Hepatocyte (in vitro differentiated cells): ENCODE measurements at regions not wholly inside any gene's neighbourhood (a gene's known extent, or its start where the extent isn't known, plus 50 kb on each side); places are given as distances from the start of the nearest gene placed in this dataset.

Source experiments
- DNase-seq: peaks from one replicate; pipeline ENCODE4 v3.0.0-alpha.2; 2016; ENCODE audit warnings: low spot score
- H2AFZ ChIP-seq: fragments of 200-600 bp; sonication (generic); 2 replicates; pipeline ENCODE4 v1.6.0; 2016; ENCODE audit warnings: antibody characterized with exemption, mild to moderate bottlenecking
- H3K27ac ChIP-seq: fragments of 200-600 bp; sonication (generic); 2 replicates; pipeline ENCODE4 v1.5.1; 2016; ENCODE audit warnings: mild to moderate bottlenecking
- H3K27me3 ChIP-seq: fragments of 200-600 bp; sonication (generic); 2 replicates; pipeline ENCODE4 v1.6.1; 2016
- H3K36me3 ChIP-seq: fragments of 200-600 bp; sonication (generic); replicated peaks from 2 replicates; pipeline ENCODE4 v1.5.1; 2016; ENCODE audit warnings: low read depth; ENCODE audit not compliant: insufficient read depth
- H3K4me1 ChIP-seq: fragments of 200-600 bp; sonication (generic); 2 replicates; pipeline ENCODE4 v1.5.1; 2016; ENCODE audit warnings: mild to moderate bottlenecking, moderate library complexity; ENCODE audit not compliant: insufficient read depth
- H3K4me2 ChIP-seq: fragments of 200-600 bp; sonication (generic); 2 replicates; pipeline ENCODE4 v1.6.0; 2016
- H3K4me3 ChIP-seq: fragments of 200-600 bp; sonication (generic); 2 replicates; pipeline ENCODE4 v1.5.1; 2016; ENCODE audit warnings: mild to moderate bottlenecking
- H3K79me2 ChIP-seq: fragments of 200-600 bp; sonication (generic); 2 replicates; pipeline ENCODE4 v1.6.0; 2017; ENCODE audit warnings: mild to moderate bottlenecking
- H3K9me2 ChIP-seq: fragments of 200-600 bp; sonication (generic); replicated peaks from 2 replicates; pipeline ENCODE4 v1.6.0; 2017; ENCODE audit warnings: mild to moderate bottlenecking; ENCODE audit not compliant: insufficient read depth
- H3K9me3 ChIP-seq: fragments of 200-600 bp; sonication (generic); 2 replicates; pipeline ENCODE4 v1.5.1; 2016; ENCODE audit warnings: low read depth, mild to moderate bottlenecking
- H4K20me1 ChIP-seq: fragments of 200-600 bp; sonication (generic); 2 replicates; pipeline ENCODE4 v1.6.0; 2016; ENCODE audit warnings: mild to moderate bottlenecking; ENCODE audit not compliant: insufficient read depth, poor library complexity, severe bottlenecking
- EZH2 ChIP-seq: fragments of 200-600 bp; sonication (generic); IDR thresholded peaks from 2 replicates; pipeline ENCODE4 v1.6.1; 2016; ENCODE audit warnings: antibody characterized with exemption, mild to moderate bottlenecking, borderline replicate concordance
- EZH2phosphoT487 ChIP-seq: fragments of 200-600 bp; sonication (generic); IDR thresholded peaks from one replicate; pipeline ENCODE4 v1.6.1; 2018; ENCODE audit warnings: antibody characterized with exemption, mild to moderate bottlenecking, low read depth, moderate library complexity; ENCODE audit not compliant: unreplicated experiment, severe bottlenecking
- WGBS: methylation state at CpG from one replicate; pipeline ENCODE4 v1.1.6; 2016; ENCODE audit warnings: low lambda C conversion rate; ENCODE audit errors: missing lambda C conversion rate; 5-methylcytosine and 5-hydroxymethylcytosine counted together
- TF ChIP-seq, protein P1 (sequence below): fragments of 200-600 bp; sonication (generic); IDR thresholded peaks from 2 replicates; pipeline ENCODE4 v1.5.1; 2016; ENCODE audit warnings: antibody characterized with exemption, mild to moderate bottlenecking; ENCODE audit not compliant: poor library complexity

DNA sequence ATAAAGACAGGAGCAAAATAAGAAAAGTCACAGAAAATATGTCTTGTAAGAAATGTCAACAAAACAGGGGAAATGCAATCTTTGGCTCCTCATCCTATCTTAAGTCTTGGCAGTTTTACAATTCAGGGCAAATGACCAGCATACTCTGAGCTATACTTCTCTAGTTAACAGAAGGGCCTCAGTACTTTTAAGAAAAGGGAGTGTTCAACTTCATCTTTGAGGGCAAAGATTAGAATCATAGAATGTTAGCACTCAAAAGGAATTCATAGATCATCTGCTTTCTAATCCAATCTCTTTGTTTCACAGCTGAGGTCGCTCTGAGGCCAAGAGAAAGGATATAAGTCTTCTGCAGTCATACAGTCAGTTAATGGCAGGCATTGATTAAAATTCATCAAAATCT is 174.0 kb upstream of the NT5C1B start:
- WGBS, result 51% methylated on average over 1 of the region's 1 CpG
- peak overlapping the region; percentile 14 for H3K4me2 ChIP-seq

DNA sequence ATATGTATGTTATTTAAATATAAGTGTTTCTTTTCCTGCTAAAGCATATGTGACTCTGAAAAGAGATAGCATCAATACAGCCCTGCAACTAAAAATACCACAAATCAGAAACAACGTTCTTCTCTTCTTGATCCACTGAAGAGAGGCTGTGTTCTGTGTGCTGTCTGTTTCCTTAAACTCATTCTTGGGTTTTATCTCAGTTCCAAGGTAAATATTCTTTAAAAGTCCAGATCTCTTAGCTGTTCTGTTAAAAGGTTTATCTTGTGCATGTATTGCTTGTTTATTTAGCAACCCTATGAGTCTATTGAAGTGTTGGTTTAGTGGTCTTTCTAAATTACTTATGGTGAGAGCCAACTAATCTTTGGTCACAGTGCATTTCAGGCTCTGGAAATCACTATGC is 173.3 kb upstream of the NT5C1B start:
- no peak for DNase-seq
- H3K4me2 ChIP-seq, result peak overlapping the region; percentile 14

More for the DNA sequence above, 174.0 kb upstream of the NT5C1B start:
- Histone ChIP-seq H3K27me3 (no peaks in the 10 kb centered on the region), H3K4me1 (peaks cover 10% of the 10 kb centered on the region), H3K79me2 (no peaks in the 10 kb centered on the region), H3K27ac (peak overlapping the region; percentile 5), H3K9me3 (no peaks in the 10 kb centered on the region), H2AFZ (no peak overlapping the region), H3K4me3 (no peak overlapping the region), H4K20me1 (no peaks in the 10 kb centered on the region), H3K9me2 (no peaks in the 10 kb centered on the region), H3K36me3 (no peaks in the 10 kb centered on the region)
- no peak for TF ChIP-seq EZH2
- TF ChIP-seq EZH2phosphoT487, result no peak
- no peak for DNase-seq

DNA sequence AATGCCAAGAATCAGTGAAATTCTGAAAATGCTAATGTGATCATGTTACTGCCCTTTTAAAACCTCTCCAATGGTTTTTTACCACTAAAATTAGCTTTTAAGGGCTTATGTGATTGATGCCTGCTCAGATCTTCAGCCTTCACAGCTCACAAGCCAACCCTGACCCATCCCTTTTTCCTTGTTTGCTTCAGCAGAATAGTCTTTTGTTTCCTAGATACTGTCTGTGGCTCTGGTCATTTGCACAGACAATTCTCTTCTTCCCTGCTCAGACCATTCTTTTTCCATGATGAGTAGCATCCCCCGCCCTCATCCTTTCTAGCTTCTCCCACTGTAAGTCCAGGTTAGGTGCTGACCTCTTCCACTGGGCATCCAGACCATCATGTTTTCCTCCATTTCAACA is 164.9 kb upstream of the NT5C1B start:
- TF ChIP-seq, protein P1, sequence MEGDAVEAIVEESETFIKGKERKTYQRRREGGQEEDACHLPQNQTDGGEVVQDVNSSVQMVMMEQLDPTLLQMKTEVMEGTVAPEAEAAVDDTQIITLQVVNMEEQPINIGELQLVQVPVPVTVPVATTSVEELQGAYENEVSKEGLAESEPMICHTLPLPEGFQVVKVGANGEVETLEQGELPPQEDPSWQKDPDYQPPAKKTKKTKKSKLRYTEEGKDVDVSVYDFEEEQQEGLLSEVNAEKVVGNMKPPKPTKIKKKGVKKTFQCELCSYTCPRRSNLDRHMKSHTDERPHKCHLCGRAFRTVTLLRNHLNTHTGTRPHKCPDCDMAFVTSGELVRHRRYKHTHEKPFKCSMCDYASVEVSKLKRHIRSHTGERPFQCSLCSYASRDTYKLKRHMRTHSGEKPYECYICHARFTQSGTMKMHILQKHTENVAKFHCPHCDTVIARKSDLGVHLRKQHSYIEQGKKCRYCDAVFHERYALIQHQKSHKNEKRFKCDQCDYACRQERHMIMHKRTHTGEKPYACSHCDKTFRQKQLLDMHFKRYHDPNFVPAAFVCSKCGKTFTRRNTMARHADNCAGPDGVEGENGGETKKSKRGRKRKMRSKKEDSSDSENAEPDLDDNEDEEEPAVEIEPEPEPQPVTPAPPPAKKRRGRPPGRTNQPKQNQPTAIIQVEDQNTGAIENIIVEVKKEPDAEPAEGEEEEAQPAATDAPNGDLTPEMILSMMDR, result no peak
- TF ChIP-seq EZH2 (no peak), EZH2phosphoT487 (no peak)

More for the DNA sequence above, 173.3 kb upstream of the NT5C1B start:
- Histone ChIP-seq H3K27ac (peak overlapping the region; percentile 5), H3K9me3 (no peaks in the 10 kb centered on the region), H3K36me3 (no peaks in the 10 kb centered on the region), H2AFZ (no peak overlapping the region), H4K20me1 (no peaks in the 10 kb centered on the region), H3K4me3 (no peak overlapping the region), H3K79me2 (no peaks in the 10 kb centered on the region), H3K9me2 (no peaks in the 10 kb centered on the region), H3K4me1 (peaks cover 10% of the 10 kb centered on the region), H3K27me3 (no peaks in the 10 kb centered on the region)
- WGBS, result 3% methylated on average over 1 of the region's 1 CpG
- TF ChIP-seq EZH2phosphoT487 (no peak), EZH2 (no peak)
- TF ChIP-seq, protein P1, result no peak

DNA sequence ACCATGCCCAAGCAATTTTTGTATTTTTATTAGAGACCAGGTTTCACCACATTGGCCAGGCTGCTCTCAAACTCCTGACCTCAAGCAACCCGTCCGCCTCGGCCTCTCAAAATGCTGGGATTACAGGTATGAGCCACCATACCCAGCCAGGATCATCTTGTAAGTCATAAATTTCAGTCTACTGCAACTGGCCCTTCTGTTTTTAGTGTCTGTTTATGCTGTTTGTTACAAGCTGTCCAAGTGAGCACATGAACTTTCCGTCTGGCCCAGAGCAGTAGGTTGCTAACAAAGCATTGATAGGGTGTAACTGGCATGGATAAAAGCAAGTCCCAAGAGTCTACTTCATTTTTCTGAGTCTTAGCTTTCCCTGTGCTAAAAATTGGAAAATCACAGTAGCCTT is 164.4 kb upstream of the NT5C1B start:
- TF ChIP-seq, protein P1, result no peak
- TF ChIP-seq EZH2, result no peak
- TF ChIP-seq EZH2phosphoT487, result no peak
- Histone ChIP-seq H3K79me2 (no peaks in the 10 kb centered on the region), H2AFZ (no peak overlapping the region), H3K4me1 (peaks cover 27% of the 10 kb centered on the region), H3K9me3 (no peaks in the 10 kb centered on the region), H3K27ac (no peak overlapping the region), H3K4me2 (no peak overlapping the region), H3K27me3 (no peaks in the 10 kb centered on the region), H3K9me2 (no peaks in the 10 kb centered on the region), H3K36me3 (no peaks in the 10 kb centered on the region), H3K4me3 (no peak overlapping the region), H4K20me1 (no peaks in the 10 kb centered on the region)
- WGBS, result 89% methylated on average over 4 of the region's 4 CpGs
- DNase-seq, result no peak

More for the DNA sequence above, 164.9 kb upstream of the NT5C1B start:
- H2AFZ ChIP-seq, result no peak overlapping the region
- H3K9me3 ChIP-seq, result no peaks in the 10 kb centered on the region
- no peak overlapping the region for H3K4me3 ChIP-seq
- H4K20me1 ChIP-seq, result no peaks in the 10 kb centered on the region
- DNase-seq, result no peak
- H3K79me2 ChIP-seq, result no peaks in the 10 kb centered on the region
- no peaks in the 10 kb centered on the region for H3K9me2 ChIP-seq
- no peak overlapping the region for H3K4me2 ChIP-seq
- no peak overlapping the region for H3K27ac ChIP-seq
- 100% methylated on average over 1 of the region's 1 CpG for WGBS
- H3K27me3 ChIP-seq, result no peaks in the 10 kb centered on the region
- H3K4me1 ChIP-seq, result peaks cover 27% of the 10 kb centered on the region
- no peaks in the 10 kb centered on the region for H3K36me3 ChIP-seq
